ENCODE measurements at regions not wholly inside any gene's neighbourhood (a gene's known extent, or its start where the extent isn't known, plus 50 kb on each side); places are given as distances from the start of the nearest gene placed in this dataset.

DNA sequence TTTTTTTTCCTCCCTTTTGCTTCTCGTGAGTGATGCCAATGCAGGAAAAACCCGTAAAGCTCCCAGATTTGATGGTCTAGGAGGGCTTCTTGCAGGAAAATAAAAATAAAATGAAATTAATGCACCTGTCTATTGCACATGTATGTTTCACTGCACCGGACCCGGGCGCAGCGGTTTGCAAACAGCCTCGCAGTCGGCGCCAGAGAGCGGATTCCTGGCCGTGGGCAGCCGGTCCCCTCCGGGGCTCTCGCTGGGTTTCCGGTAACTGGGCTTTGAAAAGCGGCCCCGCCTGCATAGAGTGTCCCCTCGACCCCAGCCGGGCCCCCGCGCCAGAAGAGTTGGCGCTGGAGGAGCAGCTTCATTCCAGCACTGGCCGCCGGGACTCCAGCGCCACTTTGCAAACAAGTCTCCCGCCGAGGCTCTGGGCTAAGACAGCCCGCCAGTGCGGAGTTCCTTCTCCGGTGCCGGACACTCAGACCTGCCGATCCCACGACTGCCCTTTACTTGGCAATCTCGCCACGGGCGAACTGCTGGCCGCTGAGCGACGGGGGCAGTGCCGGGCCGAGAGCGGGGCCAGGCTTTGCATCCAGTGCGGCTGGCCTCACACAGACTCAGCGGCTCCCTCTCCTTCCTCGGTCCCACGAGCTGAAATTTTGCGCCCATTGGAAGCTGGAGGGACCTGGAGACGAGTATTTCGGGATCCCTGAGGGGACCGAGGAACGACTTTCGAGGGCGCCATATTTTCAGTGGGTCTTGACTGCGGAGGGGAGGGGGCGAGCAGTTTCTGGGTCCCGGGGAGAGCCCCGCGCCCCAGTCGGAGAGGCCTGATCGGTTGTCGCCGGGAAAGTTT is 225.9 kb upstream of the C2CD4B start:
- DNase-seq (ENCODE audit: low read depth, low spot score) = no peak
- POLR2A ChIA-PET = interaction anchor here (1.1 to 1.7 kb wide), 4 partner anchors 15 to 391 kb away, joined by 3 to 4 read pairs (median 4); no protein-coding TSS in a partner anchor
- TF ChIP-seq CTCF (IDR thresholded peaks at IDR 0.05; ENCODE audit: insufficient read depth, low read length, missing control alignments) = no peak
- CTCF ChIA-PET = interaction anchor here (0.9 to 3.5 kb wide), 15 partner anchors 11 to 454 kb away, joined by 3 to 18 read pairs (median 4); no protein-coding TSS in a partner anchor
- peak overlapping the region; percentile 90 for H3K4me3 ChIP-seq (ENCODE audit: low read depth, low read length)

DNA sequence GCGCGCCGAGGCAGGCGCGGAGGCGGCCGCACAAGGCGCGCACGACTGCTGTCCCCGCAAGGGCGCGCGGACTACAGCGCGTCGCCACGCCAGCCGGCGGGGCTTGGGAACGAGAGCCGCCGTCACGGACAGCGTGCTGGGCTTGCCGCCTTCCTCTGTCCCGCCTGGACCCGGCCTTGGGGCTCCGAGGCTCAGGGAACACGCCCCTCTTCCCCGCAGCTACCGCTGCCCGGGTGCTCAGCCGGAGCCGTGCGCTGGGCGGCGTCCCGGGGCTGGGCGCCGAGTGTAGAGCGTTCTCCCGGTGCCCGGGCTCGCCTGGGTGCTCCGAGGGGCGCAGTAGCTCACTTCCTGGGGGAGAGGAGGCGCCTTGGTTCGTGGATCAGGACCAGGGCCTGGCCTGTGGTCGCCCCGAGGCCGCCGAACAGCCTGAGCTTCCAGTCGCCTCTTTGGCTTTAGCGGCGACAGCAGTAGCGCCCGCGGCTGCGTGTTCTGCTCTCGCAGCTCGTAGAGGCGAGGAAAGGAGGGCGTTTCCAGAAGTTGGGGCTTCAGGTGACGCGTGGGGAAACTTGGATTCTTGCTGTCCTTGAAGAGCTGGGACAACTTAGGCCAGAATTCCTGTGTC is 226.7 kb upstream of the C2CD4B start:
- POLR2A ChIA-PET = interaction anchor here (1.0 to 1.7 kb wide), 5 partner anchors 15 to 390 kb away, joined by 3 to 4 read pairs (median 3); no protein-coding TSS in a partner anchor
- no peak for DNase-seq (ENCODE audit: low read depth, low spot score)
- peak; percentile 75 for TF ChIP-seq CTCF (IDR thresholded peaks at IDR 0.05; ENCODE audit: insufficient read depth, low read length, missing control alignments)
- CTCF ChIA-PET = interaction anchor here (0.8 to 3.5 kb wide), 18 partner anchors 10 to 454 kb away, joined by 3 to 18 read pairs (median 4); no protein-coding TSS in a partner anchor
- peak overlapping the region; percentile 90 for H3K4me3 ChIP-seq (ENCODE audit: low read depth, low read length)

GRCh38 chr15:62392376-62392775 is 227.3 kb upstream of the C2CD4B start:
- H3K4me3 ChIP-seq (ENCODE audit: low read depth, low read length) = peak overlapping the region; percentile 90
- ChIA-PET POLR2A (interaction anchor here (1.0 to 1.7 kb wide), 4 partner anchors 77 to 389 kb away, joined by 3 to 4 read pairs (median 3); no protein-coding TSS in a partner anchor), CTCF (interaction anchor here (0.8 to 3.5 kb wide), 16 partner anchors 10 to 364 kb away, joined by 3 to 18 read pairs (median 4); no protein-coding TSS in a partner anchor)
- DNase-seq (ENCODE audit: low read depth, low spot score) = no peak
- TF ChIP-seq CTCF (IDR thresholded peaks at IDR 0.05; ENCODE audit: insufficient read depth, low read length, missing control alignments) = no peak

DNA sequence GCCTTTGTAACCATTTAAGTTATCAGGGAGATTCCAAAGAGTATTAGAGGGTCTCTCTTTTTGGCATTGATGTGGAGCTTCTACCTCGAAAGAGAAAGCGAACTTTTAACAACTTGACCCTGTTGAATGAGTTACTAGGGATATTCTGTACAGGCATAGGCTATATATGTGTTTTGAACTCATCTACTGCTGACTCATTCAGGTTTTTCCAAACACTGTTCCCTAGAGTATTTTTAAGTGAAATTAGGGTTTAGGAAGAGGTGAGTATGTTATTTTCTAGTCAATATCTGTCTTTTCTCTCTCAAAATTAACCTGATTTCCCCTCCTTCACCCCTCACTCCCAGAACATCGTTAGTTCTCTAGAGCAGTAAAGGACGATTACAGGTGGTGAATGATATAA is 228.1 kb upstream of the C2CD4B start:
- TF ChIP-seq CTCF (IDR thresholded peaks at IDR 0.05; ENCODE audit: insufficient read depth, low read length, missing control alignments) = no peak
- H3K4me3 ChIP-seq (ENCODE audit: low read depth, low read length) = no peak overlapping the region
- POLR2A ChIA-PET = no interaction called here
- CTCF ChIA-PET = interaction anchor here (1.8 to 3.5 kb wide), 5 partner anchors 9 to 349 kb away, joined by 5 to 18 read pairs (median 10); no protein-coding TSS in a partner anchor
- no peak for DNase-seq (ENCODE audit: low read depth, low spot score)

- no peak overlapping the region for H3K4me3 ChIP-seq (ENCODE audit: low read depth, low read length)
- ChIA-PET CTCF (interaction anchor here (2.0 kb wide), 1 partner anchor 348 kb away, joined by 9 read pairs; no protein-coding TSS in a partner anchor), POLR2A (no interaction called here)
- TF ChIP-seq CTCF (IDR thresholded peaks at IDR 0.05; ENCODE audit: insufficient read depth, low read length, missing control alignments) = no peak
- DNase-seq (ENCODE audit: low read depth, low spot score) = no peak
Observed at GRCh38 chr15:62394079-62394478, 229.0 kb upstream of the C2CD4B start.
